ENCODE measurements at regions not wholly inside any gene's neighbourhood (a gene's known extent, or its start where the extent isn't known, plus 50 kb on each side); places are given as distances from the start of the nearest gene placed in this dataset.
"Not testable (repeated sequence)": the region's sequence is repeated elsewhere in the genome, so short reads cannot be mapped to it uniquely, and the experiment has no call there.

GRCh38 chr10:35971397-35971796 lies 329.3 kb upstream of the FZD8 start:
- TF ChIP-seq CTCF (IDR thresholded peaks at IDR 0.05): no peak
- no peaks in the 10 kb centered on the region for H3K27me3 ChIP-seq (ENCODE audit: control insufficient read depth, insufficient read depth, low read length)

GRCh38 chr10:35963685-35964084 lies 321.6 kb upstream of the FZD8 start:
- no peaks in the 10 kb centered on the region for H3K27me3 ChIP-seq (ENCODE audit: control insufficient read depth, insufficient read depth, low read length)
- no peaks in the 10 kb centered on the region for H3K9me3 ChIP-seq (ENCODE audit: control insufficient read depth, low read length)
- H3K4me1 ChIP-seq: no peaks in the 10 kb centered on the region
- H3K27ac ChIP-seq: no peak overlapping the region
- H2AFZ ChIP-seq: no peak overlapping the region
- H3K79me2 ChIP-seq: no peaks in the 10 kb centered on the region
- H3K9ac ChIP-seq: no peak overlapping the region
- no peak overlapping the region for H3K4me3 ChIP-seq (ENCODE audit: low read depth, low read length)
- TF ChIP-seq CTCF (IDR thresholded peaks at IDR 0.05): no peak
- H3K4me2 ChIP-seq (ENCODE audit: low read length): no peak overlapping the region
- no peaks in the 10 kb centered on the region for H3K36me3 ChIP-seq (ENCODE audit: control insufficient read depth, insufficient read depth, low read length)

More at GRCh38 chr10:35971397-35971796, 329.3 kb upstream of the FZD8 start:
- Histone ChIP-seq H3K4me2 (ENCODE audit: low read length) (no peak overlapping the region), H3K27ac (no peak overlapping the region), H3K9me3 (ENCODE audit: control insufficient read depth, low read length) (no peaks in the 10 kb centered on the region), H3K9ac (no peak overlapping the region), H3K4me3 (ENCODE audit: low read depth, low read length) (no peak overlapping the region), H3K79me2 (no peaks in the 10 kb centered on the region), H3K36me3 (ENCODE audit: control insufficient read depth, insufficient read depth, low read length) (no peaks in the 10 kb centered on the region), H3K4me1 (no peaks in the 10 kb centered on the region), H2AFZ (no peak overlapping the region)

- no peak overlapping the region for H3K9ac ChIP-seq
- H3K4me2 ChIP-seq (ENCODE audit: low read length): no peak overlapping the region
- H3K79me2 ChIP-seq: no peaks in the 10 kb centered on the region
- no peak overlapping the region for H3K4me3 ChIP-seq (ENCODE audit: low read depth, low read length)
- no peaks in the 10 kb centered on the region for H3K4me1 ChIP-seq
- no peak overlapping the region for H3K27ac ChIP-seq
- no peaks in the 10 kb centered on the region for H3K9me3 ChIP-seq (ENCODE audit: control insufficient read depth, low read length)
- H3K36me3 ChIP-seq (ENCODE audit: control insufficient read depth, insufficient read depth, low read length): no peaks in the 10 kb centered on the region
- no peak for TF ChIP-seq CTCF (IDR thresholded peaks at IDR 0.05)
- H2AFZ ChIP-seq: no peak overlapping the region
- H3K27me3 ChIP-seq (ENCODE audit: control insufficient read depth, insufficient read depth, low read length): no peaks in the 10 kb centered on the region
These were observed 319.4 kb upstream of the FZD8 start for GRCh38 chr10:35961501-35961900.

GRCh38 chr10:35959252-35959651 lies 317.2 kb upstream of the FZD8 start:
- H3K27ac ChIP-seq: no peak overlapping the region
- no peak overlapping the region for H3K9ac ChIP-seq
- H3K36me3 ChIP-seq (ENCODE audit: control insufficient read depth, insufficient read depth, low read length): no peaks in the 10 kb centered on the region
- H3K4me1 ChIP-seq: no peaks in the 10 kb centered on the region
- peak overlapping the region; percentile 20 for H2AFZ ChIP-seq
- H3K27me3 ChIP-seq (ENCODE audit: control insufficient read depth, insufficient read depth, low read length): no peaks in the 10 kb centered on the region
- no peak overlapping the region for H3K4me3 ChIP-seq (ENCODE audit: low read depth, low read length)
- no peaks in the 10 kb centered on the region for H3K79me2 ChIP-seq
- no peak for TF ChIP-seq CTCF (IDR thresholded peaks at IDR 0.05)
- H3K4me2 ChIP-seq (ENCODE audit: low read length): no peak overlapping the region
- H3K9me3 ChIP-seq (ENCODE audit: control insufficient read depth, low read length): no peaks in the 10 kb centered on the region

GRCh38 chr10:35958609-35959008 lies 316.5 kb upstream of the FZD8 start:
- H3K27ac ChIP-seq; H3K36me3 ChIP-seq (ENCODE audit: control insufficient read depth, insufficient read depth, low read length); H3K9ac ChIP-seq; H3K4me3 ChIP-seq (ENCODE audit: low read depth, low read length); H3K4me1 ChIP-seq; H3K4me2 ChIP-seq (ENCODE audit: low read length); H3K79me2 ChIP-seq; H3K9me3 ChIP-seq (ENCODE audit: control insufficient read depth, low read length); H3K27me3 ChIP-seq (ENCODE audit: control insufficient read depth, insufficient read depth, low read length): not testable (repeated sequence)
- H2AFZ ChIP-seq: peak overlapping the region; percentile 2

Data from parathyroid adenoma (tissue), 2 donors.